GM21526 (cell line): ENCODE measurements at regions not wholly inside any gene's neighbourhood (a gene's known extent, or its start where the extent isn't known, plus 50 kb on each side); places are given as distances from the start of the nearest gene placed in this dataset.

Experiments
- ATAC-seq: cut with Tn5 transposase; IDR thresholded peaks from one replicate; pipeline ENCODE4 v1.9.1; 2021; ENCODE audit warnings: moderate library complexity; ENCODE audit not compliant: unreplicated experiment, low FRiP score

- ATAC-seq: no peak
These were observed 150.6 kb downstream of the MAF start for GRCh38 chr16:79449900-79450299.

GRCh38 chr16:79449067-79449769 lies 151.3 kb downstream of the MAF start:
- no peak for ATAC-seq

- ATAC-seq: no peak
These were observed 156.0 kb downstream of the MAF start for GRCh38 chr16:79444572-79444971.

- no peak for ATAC-seq
These were observed 160.6 kb downstream of the MAF start for GRCh38 chr16:79439901-79440300.

GRCh38 chr16:79437764-79438751 lies 162.5 kb downstream of the MAF start:
- no peak for ATAC-seq

GRCh38 chr16:79436885-79437284 lies 163.7 kb downstream of the MAF start:
- no peak for ATAC-seq

GRCh38 chr16:79434771-79435170 lies 165.8 kb downstream of the MAF start:
- no peak for ATAC-seq

GRCh38 chr16:79434092-79434491 lies 166.4 kb downstream of the MAF start:
- ATAC-seq: no peak

DNA sequence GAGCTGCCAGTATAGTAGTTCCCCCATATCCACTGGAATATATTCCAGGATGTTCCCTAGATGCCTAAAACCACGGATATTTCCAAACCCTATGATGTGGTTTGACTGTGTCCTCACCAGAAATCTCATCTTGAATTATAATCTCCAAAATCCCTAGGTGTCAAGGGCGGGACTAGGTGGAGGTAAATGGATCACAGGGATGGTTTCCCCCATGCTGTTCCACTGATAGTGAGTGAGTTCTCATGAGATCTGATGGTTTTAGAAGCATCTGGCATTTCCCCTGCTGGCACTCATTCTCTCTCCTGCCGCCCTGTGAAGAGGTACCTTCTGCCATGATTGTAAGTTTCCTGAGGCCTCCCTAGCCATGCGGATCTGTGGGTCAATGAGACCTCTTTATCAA lies 168.6 kb downstream of the MAF start:
- no peak for ATAC-seq

DNA sequence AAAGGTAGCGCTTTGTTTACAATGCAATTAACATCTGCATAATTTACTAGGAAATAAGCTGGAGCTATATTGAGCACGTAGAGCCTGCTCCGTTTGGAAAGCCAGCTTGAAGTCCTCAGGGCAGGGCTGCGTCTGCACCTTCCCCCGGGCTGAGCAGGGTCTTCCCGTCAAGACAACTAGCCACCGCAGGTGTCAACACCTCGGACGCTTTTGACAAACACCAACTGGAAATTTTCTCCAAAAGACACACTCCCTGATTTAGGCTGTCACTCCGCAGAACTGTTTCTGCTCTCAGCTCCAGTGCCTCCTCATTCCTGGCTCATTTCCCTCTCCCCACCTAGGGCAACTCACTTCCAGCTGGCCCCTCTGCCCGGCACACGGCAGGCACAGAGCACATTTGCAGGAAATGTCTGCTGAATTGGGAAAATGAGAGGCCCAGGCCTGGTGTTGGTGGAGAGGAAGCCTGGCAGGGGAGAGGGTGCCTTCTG lies 170.3 kb downstream of the MAF start:
- no peak for ATAC-seq

DNA sequence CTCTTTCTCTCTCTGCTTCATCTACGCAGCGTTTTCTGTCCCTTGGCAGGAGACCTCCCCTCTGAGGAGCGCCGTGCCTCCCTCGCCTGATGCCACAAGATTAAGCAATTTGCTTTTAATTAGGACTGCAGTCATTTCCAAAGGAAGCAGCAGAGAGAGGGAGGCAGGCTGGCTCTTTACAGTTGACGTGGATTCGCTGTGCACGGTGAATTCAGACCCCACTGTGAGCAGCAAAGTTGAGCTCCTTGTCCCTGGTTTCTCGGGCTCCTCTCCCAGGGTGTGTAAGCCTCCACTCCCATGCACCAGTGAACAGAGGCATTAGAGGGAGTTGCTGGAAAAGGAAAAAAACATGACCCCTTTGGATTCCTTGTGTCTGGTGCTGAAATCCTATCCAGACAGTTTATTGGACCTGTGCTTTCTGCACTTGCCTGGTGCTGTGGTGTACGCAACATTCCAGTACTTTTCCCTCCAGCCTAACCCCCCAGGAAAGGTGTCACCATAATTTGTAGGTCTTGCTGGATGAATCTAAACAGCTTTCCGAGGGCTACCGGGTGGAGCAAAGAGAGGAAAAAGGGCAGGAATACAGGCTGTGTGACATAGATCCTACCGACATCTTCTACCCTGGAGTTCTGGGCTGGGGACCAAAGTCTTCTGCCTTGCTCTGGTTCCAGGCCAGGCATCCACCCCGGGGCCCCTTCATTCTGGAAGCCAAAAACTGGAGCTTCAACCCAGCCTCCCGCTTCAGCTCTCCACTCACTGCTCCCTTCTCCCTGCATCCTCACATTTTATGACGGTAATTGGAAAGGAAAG lies 171.0 kb downstream of the MAF start:
- no peak for ATAC-seq

- no peak for ATAC-seq
These were observed 173.9 kb downstream of the MAF start for GRCh38 chr16:79426663-79427062.

DNA sequence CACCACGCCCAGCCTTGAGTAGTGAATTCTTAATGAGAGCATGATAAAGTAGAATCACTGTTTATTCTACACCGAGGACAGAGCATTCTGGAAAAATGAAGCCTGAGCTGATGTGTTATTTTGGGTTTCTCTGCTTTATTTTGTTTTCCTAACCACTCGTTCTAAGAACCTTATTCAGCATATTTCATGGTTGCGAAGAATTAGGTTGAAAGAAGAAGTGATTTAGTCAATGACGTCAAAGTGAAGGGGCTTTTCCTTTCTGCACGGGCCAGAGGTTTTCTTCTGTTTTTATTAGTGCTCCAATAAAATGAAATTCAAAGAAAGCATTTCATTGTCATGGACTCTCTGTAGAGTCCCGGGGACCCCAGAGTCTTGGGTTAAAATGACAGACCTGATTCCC lies 178.5 kb downstream of the MAF start:
- no peak for ATAC-seq

DNA sequence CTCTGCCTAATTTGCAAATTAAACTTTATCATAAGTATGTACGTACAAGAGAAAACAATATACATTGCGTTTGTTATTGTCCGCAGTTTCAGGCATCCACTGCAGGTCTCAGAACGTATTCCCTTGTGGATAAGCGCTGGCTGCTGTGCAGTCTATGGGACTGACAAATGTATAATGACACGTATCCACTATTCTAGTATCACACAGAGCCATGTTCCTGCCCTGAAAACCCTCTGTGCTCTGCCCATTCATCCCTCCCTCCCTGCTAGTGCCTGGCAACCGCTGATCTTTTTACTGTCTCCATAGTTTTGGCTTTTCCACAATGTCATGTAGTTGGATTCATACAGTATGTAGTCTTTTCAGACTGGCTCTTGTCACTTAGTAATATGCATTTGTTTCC lies 179.4 kb downstream of the MAF start:
- ATAC-seq: no peak

GRCh38 chr16:79420493-79420892 lies 180.0 kb downstream of the MAF start:
- ATAC-seq: no peak

DNA sequence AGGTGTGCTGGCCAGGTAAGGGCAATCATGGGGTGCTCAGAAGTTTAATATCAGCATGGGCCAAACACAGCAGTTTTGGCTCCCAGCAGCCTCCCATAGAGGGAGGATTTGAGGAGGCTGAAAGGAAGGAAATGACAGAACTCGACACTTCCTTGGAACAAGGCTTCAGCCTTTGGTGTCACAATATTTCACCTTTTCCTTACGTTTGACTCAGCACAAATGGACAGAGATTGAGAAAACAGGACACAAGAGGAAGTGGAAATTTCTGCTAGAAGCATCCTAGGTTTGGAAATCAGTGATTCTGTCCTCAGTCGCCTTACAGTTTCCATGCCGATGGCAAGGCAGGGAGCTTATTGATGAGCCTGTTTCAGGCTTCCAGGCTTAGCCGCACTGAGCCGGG lies 181.4 kb downstream of the MAF start:
- no peak for ATAC-seq

- no peak for ATAC-seq
These were observed 182.9 kb downstream of the MAF start for GRCh38 chr16:79417601-79418008.

DNA sequence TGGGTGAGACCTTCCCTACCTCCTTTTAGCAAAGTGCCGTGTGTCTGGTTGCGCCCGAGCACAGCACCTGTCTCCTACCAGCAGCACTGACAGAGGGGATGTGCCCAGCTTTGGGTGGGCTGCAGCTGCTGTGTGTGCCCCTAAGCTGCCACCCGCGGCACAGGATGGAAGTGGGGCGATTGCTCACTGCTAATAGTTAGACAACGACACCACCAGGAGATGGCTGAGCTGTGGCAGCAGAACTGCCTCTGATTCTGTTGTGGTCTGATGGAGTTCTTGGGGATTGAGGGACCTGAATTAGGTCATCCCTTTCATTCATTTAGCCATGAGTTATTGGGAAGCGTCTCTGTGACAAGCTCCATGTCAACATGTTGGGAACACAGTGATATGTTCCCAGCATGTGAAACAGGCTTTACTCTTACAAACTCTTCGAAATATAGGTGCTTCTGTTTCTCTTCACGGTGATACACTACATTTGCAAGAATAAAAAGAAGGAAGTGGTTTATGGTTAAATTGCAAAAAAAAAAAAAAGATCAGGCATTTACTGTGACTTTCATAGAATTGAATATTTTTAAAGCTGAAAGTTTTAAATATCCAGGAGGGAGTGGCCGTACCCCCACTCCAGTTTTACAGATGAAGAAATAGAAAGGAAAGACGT lies 184.4 kb downstream of the MAF start:
- ATAC-seq: no peak

DNA sequence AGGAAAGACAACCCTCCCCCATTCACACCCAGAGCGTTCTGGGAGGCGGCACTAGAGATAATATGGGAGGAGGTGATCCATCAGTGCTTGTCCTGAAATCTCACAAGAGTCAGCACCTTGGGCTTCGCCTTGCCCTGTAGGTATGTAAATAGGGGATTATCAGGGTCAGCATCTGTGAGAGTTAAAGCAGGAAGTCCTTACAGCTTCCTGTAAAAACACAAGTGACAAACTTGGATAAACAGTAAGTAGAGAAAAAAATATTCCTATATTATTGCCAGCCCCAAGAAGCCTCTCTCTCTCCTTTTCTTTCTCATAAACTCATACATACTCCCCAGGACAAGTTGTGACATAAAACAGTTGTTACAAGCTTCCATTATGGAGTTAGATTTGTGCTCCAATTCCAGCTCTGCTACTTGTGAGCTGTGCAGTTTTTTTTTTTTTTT lies 187.7 kb downstream of the MAF start:
- ATAC-seq: no peak

DNA sequence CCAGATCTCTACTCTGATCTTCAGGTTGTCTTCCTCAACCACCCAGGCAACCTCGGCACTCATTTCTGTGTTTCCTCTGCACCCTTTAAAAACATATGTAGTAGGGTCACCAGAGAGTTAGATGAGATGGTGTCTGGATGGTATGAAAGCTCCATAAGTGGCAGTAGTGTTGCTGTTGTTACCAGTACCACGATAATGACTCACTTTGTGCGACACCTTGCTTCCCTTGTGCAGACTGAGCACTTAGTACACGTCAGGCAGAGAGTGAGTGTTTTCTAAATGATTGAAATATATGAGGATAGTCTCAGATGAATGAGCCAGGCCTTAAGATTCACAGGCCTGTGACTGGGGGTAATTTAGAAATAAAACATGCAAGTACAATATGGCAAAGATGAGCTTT lies 188.7 kb downstream of the MAF start:
- ATAC-seq: no peak
